IMR-90 (cell line): ENCODE measurements at regions not wholly inside any gene's neighbourhood (a gene's known extent, or its start where the extent isn't known, plus 50 kb on each side); places are given as distances from the start of the nearest gene placed in this dataset.

Experiments used
- ATAC-seq: fragments of 200-7000 bp; cut with Tn5 transposase; 2 replicates; pipeline ENCODE4 v1.9.1; 2020; ENCODE audit warnings: low read depth, mild to moderate bottlenecking, moderate library complexity
- BruUV-seq: library from RNA; stranded (reverse); fragments of 400-500 nt; replicated peaks from 2 replicates; lab custom pipeline; 2021; lab: Mats Ljungman, UMichigan
- CTCF ChIA-PET: fragments of 300-600 bp; formaldehyde crosslinking; extraction: SDS; loops from one replicate; lab custom pipeline; 2021; ENCODE audit warnings: antibody characterized with exemption; lab: Yijun Ruan, JAX
- POLR2A ChIA-PET: fragments of 300-600 bp; sonication (Branson Sonifier 250); formaldehyde crosslinking; loops from one replicate; lab custom pipeline; 2022; ENCODE audit warnings: antibody characterized with exemption; ENCODE audit not compliant: unreplicated experiment; lab: Charles Lee
- DNase-seq: peaks from one replicate; pipeline ENCODE4 v3.0.0; 2013
- H2AFZ ChIP-seq: replicated peaks from 2 replicates; pipeline ENCODE3; 2013; ENCODE audit warnings: low read length, mild to moderate bottlenecking; ENCODE audit not compliant: poor library complexity
- H2AK5ac ChIP-seq: 2 replicates; pipeline ENCODE4 v1.6.1; 2013; ENCODE audit warnings: low read depth, low read length, inconsistent platforms
- H2AK9ac ChIP-seq: replicated peaks from 2 replicates; pipeline ENCODE3; 2013; ENCODE audit warnings: mild to moderate bottlenecking, low read depth, low read length, moderate library complexity; ENCODE audit not compliant: poor library complexity
- H2BK120ac ChIP-seq: 2 replicates; pipeline ENCODE4 v1.6.1; 2013; ENCODE audit warnings: low read depth, low read length, inconsistent platforms
- H2BK15ac ChIP-seq: 3 replicates; pipeline ENCODE4 v1.6.1; 2013; ENCODE audit warnings: low read depth, low read length, inconsistent platforms
- H2BK20ac ChIP-seq: 2 replicates; pipeline ENCODE4 v1.6.1; 2013; ENCODE audit warnings: low read depth, mild to moderate bottlenecking, inconsistent platforms, low read length, moderate library complexity
- H2BK5ac ChIP-seq: 2 replicates; pipeline ENCODE4 v1.6.1; 2013; ENCODE audit warnings: mild to moderate bottlenecking, low read depth, low read length, inconsistent platforms; ENCODE audit not compliant: poor library complexity, severe bottlenecking
- H3K14ac ChIP-seq: replicated peaks from 2 replicates; pipeline ENCODE4 v1.6.1; 2013; ENCODE audit warnings: low read depth, low read length, inconsistent platforms
- H3K18ac ChIP-seq: 2 replicates; pipeline ENCODE4 v1.6.1; 2013; ENCODE audit warnings: low read depth, low read length, control low read depth
- H3K23ac ChIP-seq: 2 replicates; pipeline ENCODE4 v1.6.1; 2013; ENCODE audit warnings: low read depth, low read length, inconsistent platforms
- H3K27ac ChIP-seq: 2 replicates; pipeline ENCODE4 v1.5.1; 2013; ENCODE audit warnings: mild to moderate bottlenecking, control low read depth, low read length; ENCODE audit not compliant: insufficient read depth
- H3K27me3 ChIP-seq: 2 replicates; pipeline ENCODE4 v1.6.1; 2013; ENCODE audit warnings: low read length; ENCODE audit not compliant: control insufficient read depth, insufficient read depth
- H3K36me3 ChIP-seq: 2 replicates; pipeline ENCODE4 v1.6.1; 2013; ENCODE audit warnings: low read length, mixed read lengths; ENCODE audit not compliant: control insufficient read depth, insufficient read depth
- H3K4ac ChIP-seq: 2 replicates; pipeline ENCODE4 v1.6.1; 2013; ENCODE audit warnings: low read depth, low read length, inconsistent platforms
- H3K4me1 ChIP-seq: 2 replicates; pipeline ENCODE4 v1.6.1; 2013; ENCODE audit warnings: low read length, mixed read lengths; ENCODE audit not compliant: control insufficient read depth, insufficient read depth
- H3K4me2 ChIP-seq: 2 replicates; pipeline ENCODE4 v1.6.1; 2013; ENCODE audit warnings: low read depth, mild to moderate bottlenecking, control low read depth, low read length, moderate library complexity
- H3K4me3 ChIP-seq: 2 replicates; pipeline ENCODE4 v1.5.1; 2013; ENCODE audit warnings: low read depth, mild to moderate bottlenecking, control low read depth, low read length, moderate library complexity; ENCODE audit not compliant: insufficient read depth
- H3K56ac ChIP-seq: 2 replicates; pipeline ENCODE4 v1.6.1; 2013; ENCODE audit warnings: low read length, inconsistent platforms; ENCODE audit not compliant: insufficient read depth; ENCODE audit errors: extremely low read depth
- H3K79me1 ChIP-seq, 2 experiments: 2 replicates each; pipeline ENCODE4 v1.6.1; 2013; ENCODE audit warnings: low read length in 2 of 2, inconsistent platforms in 1 of 2, low read depth in 1 of 2
- H3K9ac ChIP-seq: 2 replicates; pipeline ENCODE4 v1.6.1; 2013; ENCODE audit warnings: low read depth, low read length, control low read depth
- H3K9me1 ChIP-seq: 2 replicates; pipeline ENCODE4 v1.6.1; 2013; ENCODE audit warnings: low read length, inconsistent platforms; ENCODE audit not compliant: insufficient read depth
- H3K9me3 ChIP-seq: 2 replicates; pipeline ENCODE4 v1.6.1; 2013; ENCODE audit warnings: low read length; ENCODE audit not compliant: control insufficient read depth, insufficient read depth
- H4K20me1 ChIP-seq: 2 replicates; pipeline ENCODE4 v1.6.1; 2013; ENCODE audit warnings: low read length, inconsistent platforms; ENCODE audit not compliant: insufficient read depth
- H4K5ac ChIP-seq: 2 replicates; pipeline ENCODE4 v1.6.1; 2013; ENCODE audit warnings: mild to moderate bottlenecking, low read depth, low read length, control low read depth
- H4K8ac ChIP-seq, 2 experiments: 2 replicates each; pipeline ENCODE4 v1.6.1; 2013; ENCODE audit warnings: low read depth in 2 of 2, low read length in 2 of 2, control low read depth in 1 of 2, inconsistent platforms in 1 of 2
- H4K91ac ChIP-seq: 2 replicates; pipeline ENCODE4 v1.6.1; 2013; ENCODE audit warnings: low read depth, low read length, inconsistent platforms; ENCODE audit not compliant: insufficient read depth
- RFX5 ChIP-seq: IDR thresholded peaks from 2 replicates; pipeline ENCODE4 v1.8.0; 2012; ENCODE audit warnings: low read depth, mild to moderate bottlenecking, low read length, moderate library complexity
- SMC3 ChIP-seq: fragments of 150-350 bp; IDR thresholded peaks from 2 replicates; pipeline ENCODE4 v1.6.1; 2016; ENCODE audit warnings: low read depth, mild to moderate bottlenecking, antibody characterized with exemption, low read length, moderate library complexity
- WGBS, 2 experiments: methylation state at CpG; one replicate each; pipeline versions ENCODE4 v1.1.5 to v1.1.7; 2013; ENCODE audit warnings: missing lambda C conversion rate in 2 of 2; ENCODE audit not compliant: insufficient read length in 1 of 2; ENCODE audit errors: extremely low coverage in 2 of 2; 5-methylcytosine and 5-hydroxymethylcytosine counted together
- dilution Hi-C: fragments of 300-500 bp; cut with HindIII; formaldehyde crosslinking; loops from one replicate; pipeline ENCODE4 v1.14.3; 2018; ENCODE audit warnings: low sequenced_read_pairs; ENCODE audit not compliant: unreplicated experiment
- in situ Hi-C: fragments of 300-500 bp; cut with MboI; formaldehyde crosslinking; loops from 3 replicates; pipeline ENCODE4 v1.14.3; 2019; ENCODE audit warnings: low sequenced_read_pairs, inconsistent platforms, mixed read lengths
- intact Hi-C: fragments of 100-400 bp; cut with micrococcal nuclease; formaldehyde crosslinking; loops from 2 replicates; pipeline ENCODE4 v1.10.0; 2022

DNA sequence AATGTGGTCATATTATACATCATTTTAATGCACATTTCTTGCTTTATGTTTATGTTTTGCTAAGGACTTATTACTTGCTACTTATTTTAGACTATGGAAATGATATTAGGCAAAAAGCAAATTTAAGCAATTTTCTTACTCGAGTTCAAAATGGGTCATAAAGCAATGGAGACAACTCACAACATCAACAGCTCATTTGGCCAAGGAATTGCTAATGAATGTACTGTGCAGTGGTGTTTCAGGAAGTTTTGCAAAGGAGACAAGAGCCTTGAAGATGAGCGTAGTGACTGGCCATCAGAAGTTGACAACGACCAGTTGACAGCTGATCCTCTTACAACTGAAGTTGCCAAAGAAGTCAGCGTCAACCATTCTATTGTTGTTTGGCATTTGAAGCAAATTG is 831.8 kb upstream of the SEL1L start:
- H3K79me1 ChIP-seq, result no peaks in the 10 kb centered on the region
- no peak overlapping the region for H3K14ac ChIP-seq
- no peaks in the 10 kb centered on the region for H3K36me3 ChIP-seq
- no peak overlapping the region for H3K9ac ChIP-seq
- H4K8ac ChIP-seq, result no peak overlapping the region
- no peak overlapping the region for H4K91ac ChIP-seq
- H3K9me3 ChIP-seq, result peaks cover 19% of the 10 kb centered on the region
- H3K4me2 ChIP-seq, result no peak overlapping the region
- H2AK9ac ChIP-seq, result no peak overlapping the region
- dilution Hi-C loops (no loop called here), in situ Hi-C loops (no loop called here), intact Hi-C loops (no loop called here)
- ATAC-seq (no peak), DNase-seq (no peak)
- CTCF ChIA-PET, result no interaction called here
- no peaks in the 10 kb centered on the region for H3K9me1 ChIP-seq
- H3K4me3 ChIP-seq, result no peak overlapping the region
- no peak overlapping the region for H2BK15ac ChIP-seq
- no peaks in the 10 kb centered on the region for H4K20me1 ChIP-seq
- POLR2A ChIA-PET, result no interaction called here
- no peaks in the 10 kb centered on the region for H3K4me1 ChIP-seq
- no peak overlapping the region for H3K56ac ChIP-seq
- H2BK20ac ChIP-seq, result no peak overlapping the region
- no TSS peak for BruUV-seq
- no peaks in the 10 kb centered on the region for H3K27me3 ChIP-seq
- H2BK120ac ChIP-seq, result no peak overlapping the region
- H2BK5ac ChIP-seq, result no peak overlapping the region
- H3K27ac ChIP-seq, result no peak overlapping the region
- no CpG with 5 or more reads among the region's 4 CpGs for WGBS, 2 experiments
- no peak overlapping the region for H2AFZ ChIP-seq
- H4K5ac ChIP-seq, result no peak overlapping the region
- no peak overlapping the region for H3K23ac ChIP-seq
- no peak overlapping the region for H3K4ac ChIP-seq
- no peak overlapping the region for H2AK5ac ChIP-seq
- no peak overlapping the region for H3K18ac ChIP-seq
- TF ChIP-seq RFX5 (no peak), SMC3 (no peak)
